ENCODE measurements at regions not wholly inside any gene's neighbourhood (a gene's known extent, or its start where the extent isn't known, plus 50 kb on each side); places are given as distances from the start of the nearest gene placed in this dataset.

DNA sequence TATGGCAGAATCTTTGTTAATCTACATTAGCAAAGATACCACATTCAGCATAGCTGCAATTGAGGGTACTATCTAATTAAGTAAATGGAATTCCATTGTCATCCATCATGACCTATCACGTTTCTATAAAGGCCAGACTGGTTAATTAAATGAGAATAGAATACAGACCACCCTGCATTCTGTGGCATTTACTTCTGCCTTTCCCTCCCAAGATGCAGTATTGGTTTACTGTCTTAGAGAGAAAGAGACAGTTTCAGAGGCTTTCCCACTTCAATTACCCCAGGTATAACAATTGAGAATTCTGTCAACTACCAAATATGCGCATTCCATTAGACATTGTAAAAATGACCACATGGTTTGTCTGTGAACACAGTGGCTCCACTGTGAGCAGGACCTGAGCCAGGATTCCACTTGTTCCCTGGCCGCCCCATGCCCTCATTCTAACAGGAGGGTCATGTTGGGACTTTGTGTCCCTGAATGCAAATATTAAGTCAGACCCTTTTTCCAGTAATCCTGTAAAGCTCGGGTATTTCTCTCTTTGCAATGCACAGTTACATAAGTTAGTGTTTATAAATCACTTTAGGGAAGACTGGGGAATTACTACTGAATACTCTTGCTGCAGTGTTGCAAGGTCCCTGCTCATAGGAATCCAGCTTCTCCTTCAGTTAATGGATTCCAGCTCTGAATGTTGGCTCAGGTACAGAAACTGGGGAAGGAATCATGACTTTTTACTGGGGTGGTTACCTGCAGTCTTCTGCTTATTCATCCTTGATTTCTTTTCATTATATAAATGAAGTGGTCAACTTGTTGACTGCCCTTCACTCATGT is 261.0 kb downstream of the PDGFC start:
- TF ChIP-seq, protein P1, sequence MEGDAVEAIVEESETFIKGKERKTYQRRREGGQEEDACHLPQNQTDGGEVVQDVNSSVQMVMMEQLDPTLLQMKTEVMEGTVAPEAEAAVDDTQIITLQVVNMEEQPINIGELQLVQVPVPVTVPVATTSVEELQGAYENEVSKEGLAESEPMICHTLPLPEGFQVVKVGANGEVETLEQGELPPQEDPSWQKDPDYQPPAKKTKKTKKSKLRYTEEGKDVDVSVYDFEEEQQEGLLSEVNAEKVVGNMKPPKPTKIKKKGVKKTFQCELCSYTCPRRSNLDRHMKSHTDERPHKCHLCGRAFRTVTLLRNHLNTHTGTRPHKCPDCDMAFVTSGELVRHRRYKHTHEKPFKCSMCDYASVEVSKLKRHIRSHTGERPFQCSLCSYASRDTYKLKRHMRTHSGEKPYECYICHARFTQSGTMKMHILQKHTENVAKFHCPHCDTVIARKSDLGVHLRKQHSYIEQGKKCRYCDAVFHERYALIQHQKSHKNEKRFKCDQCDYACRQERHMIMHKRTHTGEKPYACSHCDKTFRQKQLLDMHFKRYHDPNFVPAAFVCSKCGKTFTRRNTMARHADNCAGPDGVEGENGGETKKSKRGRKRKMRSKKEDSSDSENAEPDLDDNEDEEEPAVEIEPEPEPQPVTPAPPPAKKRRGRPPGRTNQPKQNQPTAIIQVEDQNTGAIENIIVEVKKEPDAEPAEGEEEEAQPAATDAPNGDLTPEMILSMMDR (IDR thresholded peaks at IDR 0.05; ENCODE audit: low read depth, low read length): no peak
- DNase-seq (ENCODE audit: low read depth in 2 of 2): no peak
- H3K4me3 ChIP-seq (replicated peaks in 1 of 2; ENCODE audit: low read depth in 2 of 2, low read length in 2 of 2): no peak overlapping the region

DNA sequence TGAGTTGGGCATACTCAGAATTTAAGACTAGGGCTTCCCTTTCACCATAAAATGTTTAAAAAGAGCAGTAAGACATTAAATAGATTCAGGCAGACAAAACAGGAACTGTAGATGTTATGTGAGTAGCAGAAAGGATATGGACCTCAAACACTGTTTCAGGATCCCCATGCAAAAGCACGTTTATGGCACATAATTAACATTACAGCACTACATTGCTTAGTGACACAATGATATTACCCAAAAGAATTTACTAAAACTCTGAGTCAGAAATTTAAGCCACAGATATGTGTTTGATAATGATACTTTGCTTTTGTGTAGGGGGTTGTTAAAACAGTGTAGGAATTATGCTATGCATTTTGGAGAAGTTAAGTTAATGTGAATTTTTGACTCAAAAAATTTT is 266.3 kb downstream of the PDGFC start:
- DNase-seq (ENCODE audit: low read depth in 2 of 2): peak in 1 of 2 donors; percentile 19
- TF ChIP-seq, protein P1 (IDR thresholded peaks at IDR 0.05; ENCODE audit: low read depth, low read length): no peak
- H3K4me3 ChIP-seq (replicated peaks in 1 of 2; ENCODE audit: low read depth in 2 of 2, low read length in 2 of 2): no peak overlapping the region

DNA sequence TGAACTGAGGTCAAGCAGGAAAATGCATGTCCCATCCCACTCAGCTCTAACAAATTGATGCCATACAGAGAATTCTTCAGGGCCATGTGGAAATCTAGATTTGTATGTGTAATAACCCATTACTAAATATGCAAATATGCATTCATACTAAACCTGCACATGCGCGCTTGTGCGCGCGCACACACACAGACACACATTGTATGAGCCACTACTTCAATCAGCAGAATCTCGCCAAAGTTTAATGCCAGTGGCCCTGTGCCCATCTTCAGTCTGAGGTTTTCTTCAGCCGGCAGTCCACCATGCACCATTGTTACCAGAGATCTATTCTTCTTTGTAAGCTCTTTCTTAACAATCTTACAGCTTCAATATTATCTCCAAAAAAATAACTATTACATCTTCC is 276.4 kb downstream of the PDGFC start:
- no peak overlapping the region for H3K4me3 ChIP-seq (replicated peaks in 1 of 2; ENCODE audit: low read depth in 2 of 2, low read length in 2 of 2)
- no peak for DNase-seq (ENCODE audit: low read depth in 2 of 2)
- TF ChIP-seq, protein P1 (IDR thresholded peaks at IDR 0.05; ENCODE audit: low read depth, low read length): no peak

DNA sequence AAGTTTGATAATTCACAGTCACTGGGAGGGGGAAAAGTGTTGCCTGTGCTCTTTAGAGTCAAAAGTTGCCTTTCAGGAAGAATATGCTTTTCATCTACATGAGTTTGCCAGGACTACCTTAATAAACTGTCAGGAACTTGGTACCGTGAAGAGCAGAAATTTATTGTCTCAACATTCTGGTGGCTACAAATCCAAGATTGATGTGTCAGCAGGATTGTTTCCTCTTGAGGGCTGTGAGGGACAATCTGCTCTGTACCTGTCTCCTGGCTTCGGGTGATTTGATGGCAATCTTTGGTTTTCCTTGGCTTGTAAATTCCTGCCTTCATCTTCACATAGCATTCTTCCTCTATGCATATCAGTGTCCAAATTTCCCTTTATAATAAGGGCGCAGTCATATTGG is 277.2 kb downstream of the PDGFC start:
- no peak for DNase-seq (ENCODE audit: low read depth in 2 of 2)
- TF ChIP-seq, protein P1 (IDR thresholded peaks at IDR 0.05; ENCODE audit: low read depth, low read length): no peak
- no peak overlapping the region for H3K4me3 ChIP-seq (replicated peaks in 1 of 2; ENCODE audit: low read depth in 2 of 2, low read length in 2 of 2)

DNA sequence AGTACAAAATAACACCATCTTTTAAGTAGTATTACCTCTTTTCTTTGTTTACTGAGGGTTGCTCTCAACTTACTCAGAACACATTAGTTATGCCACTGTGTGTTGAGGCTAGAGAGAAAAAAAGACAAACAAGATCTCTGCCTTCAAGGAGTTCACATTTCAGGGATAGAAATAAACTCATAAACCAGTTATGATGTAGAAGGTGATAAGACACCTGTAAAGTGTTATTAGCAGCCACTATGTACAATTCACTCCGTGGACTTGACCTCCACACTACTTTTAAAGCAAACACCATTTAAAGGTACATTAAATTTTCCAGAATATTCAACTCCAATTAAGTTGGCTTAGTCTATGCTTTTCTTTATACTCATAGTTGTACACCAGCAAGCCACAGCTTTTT is 278.0 kb downstream of the PDGFC start:
- DNase-seq (ENCODE audit: low read depth in 2 of 2): no peak
- H3K4me3 ChIP-seq (replicated peaks in 1 of 2; ENCODE audit: low read depth in 2 of 2, low read length in 2 of 2): no peak overlapping the region
- TF ChIP-seq, protein P1 (IDR thresholded peaks at IDR 0.05; ENCODE audit: low read depth, low read length): no peak

DNA sequence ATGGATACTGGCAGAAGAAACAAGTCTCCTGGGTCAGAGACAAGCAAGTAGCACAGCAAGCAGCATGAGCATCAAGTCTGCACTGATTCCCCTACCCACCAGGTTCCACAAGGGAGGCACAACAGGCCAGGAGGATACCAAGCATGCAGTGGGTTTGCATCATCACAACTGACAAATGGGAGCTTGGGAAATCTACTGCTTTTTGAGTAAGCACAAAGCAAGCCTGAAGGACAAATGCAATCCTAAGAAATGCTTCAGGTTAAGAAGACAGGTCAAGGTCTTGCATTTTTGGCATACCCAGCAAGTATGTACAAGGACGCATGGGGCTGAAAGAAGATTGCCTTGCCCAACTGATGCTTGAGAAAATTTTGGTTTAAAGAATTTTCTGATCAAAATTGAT is 279.6 kb downstream of the PDGFC start:
- TF ChIP-seq, protein P1 (IDR thresholded peaks at IDR 0.05; ENCODE audit: low read depth, low read length): no peak
- DNase-seq (ENCODE audit: low read depth in 2 of 2): peak in 1 of 2 donors; percentile 25
- H3K4me3 ChIP-seq (replicated peaks in 1 of 2; ENCODE audit: low read depth in 2 of 2, low read length in 2 of 2): no peak overlapping the region
